Lower lobe of right lung (tissue), 2 donors: ENCODE measurements at regions not wholly inside any gene's neighbourhood (a gene's known extent, or its start where the extent isn't known, plus 50 kb on each side); places are given as distances from the start of the nearest gene placed in this dataset.

Source experiments
- ATAC-seq, 2 donors: fragments of 200-7000 bp; cut with Tn5 transposase; one replicate each; pipeline ENCODE4 v1.9.1; 2020 to 2022; ENCODE audit warnings: mild to moderate bottlenecking in 2 of 2, moderate library complexity in 2 of 2
- DNase-seq: peaks from one replicate; pipeline ENCODE4 v3.0.0-alpha.2; 2020
- H3K27ac ChIP-seq: fragments of 200-600 bp; one replicate; pipeline ENCODE4 v1.8.0; 2022
- H3K27me3 ChIP-seq: fragments of 200-600 bp; one replicate; pipeline ENCODE4 v1.8.0; 2022; ENCODE audit warnings: low read depth
- H3K36me3 ChIP-seq: fragments of 200-600 bp; one replicate; pipeline ENCODE4 v1.8.0; 2022; ENCODE audit warnings: mild to moderate bottlenecking
- H3K4me1 ChIP-seq: fragments of 200-600 bp; one replicate; pipeline ENCODE4 v1.8.0; 2022
- H3K4me3 ChIP-seq: fragments of 200-600 bp; one replicate; pipeline ENCODE4 v1.8.0; 2022; ENCODE audit warnings: mild to moderate bottlenecking
- H3K9me3 ChIP-seq: fragments of 200-600 bp; one replicate; pipeline ENCODE4 v1.8.0; 2022
- intact Hi-C: fragments of 100-400 bp; cut with DNase I; formaldehyde crosslinking; loops from one replicate; pipeline ENCODE4 v1.11.0; 2022
- TF ChIP-seq, protein P1 (sequence below): fragments of 200-600 bp; IDR thresholded peaks from one replicate; pipeline ENCODE4 v1.8.0; 2022; ENCODE audit warnings: antibody characterized with exemption, mild to moderate bottlenecking
- donor health status: DM: no; HTN: yes; CAD: no; lungs with severe emphysema.

GRCh38 chr2:215751200-215751910 lies 262.0 kb downstream of the MREG start:
- intact Hi-C loops, result no loop called here
- peaks cover 38% of the 10 kb centered on the region for H3K4me1 ChIP-seq
- no peaks in the 10 kb centered on the region for H3K27me3 ChIP-seq
- no peak for DNase-seq
- no peaks in the 10 kb centered on the region for H3K36me3 ChIP-seq
- no peak overlapping the region for H3K4me3 ChIP-seq
- TF ChIP-seq, protein P1, sequence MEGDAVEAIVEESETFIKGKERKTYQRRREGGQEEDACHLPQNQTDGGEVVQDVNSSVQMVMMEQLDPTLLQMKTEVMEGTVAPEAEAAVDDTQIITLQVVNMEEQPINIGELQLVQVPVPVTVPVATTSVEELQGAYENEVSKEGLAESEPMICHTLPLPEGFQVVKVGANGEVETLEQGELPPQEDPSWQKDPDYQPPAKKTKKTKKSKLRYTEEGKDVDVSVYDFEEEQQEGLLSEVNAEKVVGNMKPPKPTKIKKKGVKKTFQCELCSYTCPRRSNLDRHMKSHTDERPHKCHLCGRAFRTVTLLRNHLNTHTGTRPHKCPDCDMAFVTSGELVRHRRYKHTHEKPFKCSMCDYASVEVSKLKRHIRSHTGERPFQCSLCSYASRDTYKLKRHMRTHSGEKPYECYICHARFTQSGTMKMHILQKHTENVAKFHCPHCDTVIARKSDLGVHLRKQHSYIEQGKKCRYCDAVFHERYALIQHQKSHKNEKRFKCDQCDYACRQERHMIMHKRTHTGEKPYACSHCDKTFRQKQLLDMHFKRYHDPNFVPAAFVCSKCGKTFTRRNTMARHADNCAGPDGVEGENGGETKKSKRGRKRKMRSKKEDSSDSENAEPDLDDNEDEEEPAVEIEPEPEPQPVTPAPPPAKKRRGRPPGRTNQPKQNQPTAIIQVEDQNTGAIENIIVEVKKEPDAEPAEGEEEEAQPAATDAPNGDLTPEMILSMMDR, result no peak
- ATAC-seq, result no peak
- no peak overlapping the region for H3K27ac ChIP-seq
- H3K9me3 ChIP-seq, result no peaks in the 10 kb centered on the region

GRCh38 chr2:215750763-215751162 lies 262.6 kb downstream of the MREG start:
- peaks cover 38% of the 10 kb centered on the region for H3K4me1 ChIP-seq
- DNase-seq, result no peak
- no peaks in the 10 kb centered on the region for H3K27me3 ChIP-seq
- intact Hi-C loops, result no loop called here
- H3K36me3 ChIP-seq, result no peaks in the 10 kb centered on the region
- no peak overlapping the region for H3K4me3 ChIP-seq
- no peaks in the 10 kb centered on the region for H3K9me3 ChIP-seq
- H3K27ac ChIP-seq, result no peak overlapping the region
- no peak for ATAC-seq
- TF ChIP-seq, protein P1, result no peak

DNA sequence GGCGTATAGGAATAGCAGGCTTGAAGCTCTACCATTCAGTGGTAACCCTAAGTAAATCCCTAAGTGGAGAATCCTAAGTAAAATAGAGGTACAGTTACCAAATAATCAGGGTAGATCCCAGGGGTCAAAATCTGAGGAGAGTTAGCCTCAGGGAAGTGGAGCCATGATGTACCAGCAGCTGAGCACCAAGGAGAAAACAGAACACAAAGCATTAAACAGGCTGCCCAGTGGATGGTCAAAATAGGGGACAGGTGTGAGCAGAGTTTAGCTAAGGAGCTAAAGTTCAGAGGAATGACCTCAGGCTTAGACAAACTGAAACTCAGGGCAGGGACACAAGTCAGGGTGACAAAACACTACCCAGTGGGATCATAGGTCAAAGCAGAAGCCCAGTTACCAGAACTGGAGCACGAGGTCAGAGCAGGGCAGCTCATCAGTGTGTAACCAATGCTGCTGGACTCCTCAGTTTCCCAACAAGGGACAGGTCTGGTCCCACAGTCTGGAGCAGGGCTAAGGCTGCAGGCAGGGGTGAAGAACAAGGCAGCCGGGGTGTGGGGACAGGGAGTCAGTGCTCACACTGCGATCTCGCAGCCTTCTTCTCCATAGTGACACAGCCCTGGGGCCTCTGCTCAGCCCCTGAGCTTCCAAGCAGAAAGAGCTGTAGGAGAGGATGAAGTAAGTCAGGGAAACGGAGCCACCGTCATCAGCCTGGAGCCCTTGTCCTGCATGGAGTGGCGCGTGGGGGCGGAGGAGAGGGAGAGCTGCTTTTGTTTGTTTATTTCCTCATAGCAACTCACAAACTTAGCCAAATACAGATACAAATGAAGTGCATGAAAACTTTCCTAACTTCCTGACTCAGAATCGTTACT lies 264.0 kb downstream of the MREG start:
- Histone ChIP-seq H3K4me1 (peaks cover 38% of the 10 kb centered on the region), H3K4me3 (no peak overlapping the region), H3K27ac (peak overlapping the region; percentile 78), H3K27me3 (no peaks in the 10 kb centered on the region), H3K9me3 (no peaks in the 10 kb centered on the region), H3K36me3 (no peaks in the 10 kb centered on the region)
- intact Hi-C loops, result no loop called here
- TF ChIP-seq, protein P1, result no peak
- DNase-seq (peak; percentile 91), ATAC-seq (peak; percentile 91 to 92)

- peak; percentile 50 for DNase-seq
- no peaks in the 10 kb centered on the region for H3K36me3 ChIP-seq
- no peaks in the 10 kb centered on the region for H3K9me3 ChIP-seq
- intact Hi-C loops, result no loop called here
- no peaks in the 10 kb centered on the region for H3K27me3 ChIP-seq
- TF ChIP-seq, protein P1, result no peak
- peak overlapping the region; percentile 78 for H3K27ac ChIP-seq
- peaks cover 38% of the 10 kb centered on the region for H3K4me1 ChIP-seq
- ATAC-seq, result peak; percentile 38 to 59
- no peak overlapping the region for H3K4me3 ChIP-seq
These were observed 264.9 kb downstream of the MREG start for GRCh38 chr2:215748446-215748845.

- H3K36me3 ChIP-seq, result no peaks in the 10 kb centered on the region
- no peak overlapping the region for H3K4me3 ChIP-seq
- TF ChIP-seq, protein P1, result no peak
- H3K4me1 ChIP-seq, result peaks cover 38% of the 10 kb centered on the region
- H3K27ac ChIP-seq, result no peak overlapping the region
- H3K9me3 ChIP-seq, result no peaks in the 10 kb centered on the region
- no peaks in the 10 kb centered on the region for H3K27me3 ChIP-seq
- intact Hi-C loops, result no loop called here
- ATAC-seq (no peak), DNase-seq (no peak)
These were observed 266.3 kb downstream of the MREG start for GRCh38 chr2:215746887-215747615.
